GM12878 (cell line): ENCODE measurements at regions not wholly inside any gene's neighbourhood (a gene's known extent, or its start where the extent isn't known, plus 50 kb on each side); places are given as distances from the start of the nearest gene placed in this dataset.

Experiments
- FOXM1 ChIP-seq: IDR thresholded peaks from 2 replicates; pipeline ENCODE4 v1.6.1; 2012; ENCODE audit warnings: low read depth, mild to moderate bottlenecking, inconsistent platforms, low read length, moderate library complexity
- GABPA ChIP-seq: IDR thresholded peaks from 2 replicates; pipeline ENCODE4 v1.6.1; 2014; ENCODE audit warnings: antibody characterized with exemption, low read depth, mild to moderate bottlenecking, inconsistent platforms
- NBN ChIP-seq: fragments of 450-650 bp; IDR thresholded peaks from 2 replicates; pipeline ENCODE4 v1.6.1; 2016
- NFIC ChIP-seq: IDR thresholded peaks from 2 replicates; pipeline ENCODE4 v1.6.1; 2012; ENCODE audit warnings: low read depth, mild to moderate bottlenecking, inconsistent platforms, low read length, moderate library complexity

DNA sequence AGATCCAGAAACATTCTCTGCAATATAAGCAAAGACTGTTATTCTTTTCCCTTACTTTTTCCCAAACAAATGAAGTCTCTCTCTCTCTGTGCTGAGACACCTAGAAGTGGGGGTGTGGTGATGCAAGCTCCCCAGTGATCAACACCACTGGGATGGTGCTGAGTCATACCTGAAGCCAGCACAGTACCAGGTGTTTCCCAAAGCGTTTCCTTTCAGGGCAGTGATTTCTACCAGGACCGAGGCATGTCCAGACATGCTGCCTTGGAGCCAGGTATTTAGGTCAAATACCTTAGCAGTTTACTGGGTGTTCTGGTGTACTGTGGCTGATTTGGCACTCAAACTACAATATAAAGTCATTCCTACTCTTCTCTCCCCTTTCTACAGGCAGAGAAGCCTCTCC is 726.5 kb downstream of the FAM133A start:
- TF ChIP-seq NFIC, result no peak
- TF ChIP-seq NBN, result no peak
- no peak for TF ChIP-seq GABPA
- no peak for TF ChIP-seq FOXM1
